ENCODE measurements at regions not wholly inside any gene's neighbourhood (a gene's known extent, or its start where the extent isn't known, plus 50 kb on each side); places are given as distances from the start of the nearest gene placed in this dataset.

- intact Hi-C loops (cut with micrococcal nuclease): no loop called here
- Histone ChIP-seq H2AFZ (replicated peaks; ENCODE audit: low read length, poor library complexity) (no peak overlapping the region), H3K18ac (ENCODE audit: low read depth, low read length) (no peak overlapping the region), H3K14ac (replicated peaks; ENCODE audit: low read depth, low read length) (no peak overlapping the region), H3K9me1 (ENCODE audit: insufficient read depth, low read length) (no peaks in the 10 kb centered on the region), H3K9ac (ENCODE audit: low read depth, low read length) (no peak overlapping the region), H3K4me3 (ENCODE audit: insufficient read depth, low read depth, low read length) (no peak overlapping the region), H3K4me2 (ENCODE audit: low read depth, low read length) (no peak overlapping the region), H3K4ac (ENCODE audit: low read depth, low read length) (no peak overlapping the region), H2BK15ac (ENCODE audit: low read depth, low read length) (no peak overlapping the region), H2BK120ac (ENCODE audit: low read depth, low read length) (no peak overlapping the region), H4K5ac (ENCODE audit: low read depth, low read length) (no peak overlapping the region), H3K79me1 (ENCODE audit: low read depth in 1 of 2, low read length in 2 of 2) (no peaks in the 10 kb centered on the region), H2BK5ac (ENCODE audit: low read depth, low read length, poor library complexity, severe bottlenecking) (no peak overlapping the region), H2BK20ac (ENCODE audit: low read depth, low read length) (no peak overlapping the region), H3K56ac (ENCODE audit: extremely low read depth, insufficient read depth, low read length) (no peak overlapping the region), H3K27ac (ENCODE audit: insufficient read depth, low read length) (no peak overlapping the region), H3K9me3 (ENCODE audit: control insufficient read depth, insufficient read depth, low read length) (no peaks in the 10 kb centered on the region), H2AK9ac (replicated peaks; ENCODE audit: low read depth, low read length, poor library complexity) (no peak overlapping the region), H2AK5ac (ENCODE audit: low read depth, low read length) (no peak overlapping the region), H4K8ac (ENCODE audit: low read depth in 2 of 2, low read length in 2 of 2) (no peak overlapping the region), H3K23ac (ENCODE audit: low read depth, low read length) (no peak overlapping the region), H3K36me3 (ENCODE audit: control insufficient read depth, insufficient read depth, low read length) (no peaks in the 10 kb centered on the region), H3K4me1 (ENCODE audit: control insufficient read depth, insufficient read depth, low read length) (no peaks in the 10 kb centered on the region), H3K27me3 (ENCODE audit: control insufficient read depth, insufficient read depth, low read length) (peaks cover 13% of the 10 kb centered on the region), H4K91ac (ENCODE audit: insufficient read depth, low read depth, low read length) (no peak overlapping the region), H4K20me1 (ENCODE audit: insufficient read depth, low read length) (no peaks in the 10 kb centered on the region)
- CTCF ChIA-PET: no interaction called here
- dilution Hi-C loops (cut with HindIII; ENCODE audit: low sequenced_read_pairs, unreplicated experiment): no loop called here
- POLR2A ChIA-PET (ENCODE audit: unreplicated experiment): no interaction called here
- no peak for TF ChIP-seq POLR2A (IDR thresholded peaks at IDR 0.05; ENCODE audit: low read depth, low read length)
- no peak for TF ChIP-seq CHD1 (IDR thresholded peaks at IDR 0.05; ENCODE audit: low read depth, low read length)
- TF ChIP-seq MAZ (IDR thresholded peaks at IDR 0.05; ENCODE audit: borderline replicate concordance, low read depth, low read length): no peak
- TF ChIP-seq BHLHE40 (IDR thresholded peaks at IDR 0.05; ENCODE audit: low read depth, low read length): no peak
- TF ChIP-seq RFX5 (IDR thresholded peaks at IDR 0.05; ENCODE audit: low read depth, low read length): no peak
- TF ChIP-seq ELK1 (IDR thresholded peaks at IDR 0.05; ENCODE audit: borderline replicate concordance, low read depth, low read length): no peak
- no peak for TF ChIP-seq USF2 (IDR thresholded peaks at IDR 0.05; ENCODE audit: low read depth, low read length)
- no peak for TF ChIP-seq CTCF (conservative IDR thresholded peaks at IDR 0.05; ENCODE audit: low read depth, low read length)
- BruUV-seq (replicated peaks): no TSS peak
- ATAC-seq (ENCODE audit: low read depth): no peak
- no CpG with 5 or more reads among the region's 1 CpG for WGBS, 2 experiments (ENCODE audit: extremely low coverage in 2 of 2, insufficient read length in 1 of 2)
- DNase-seq: no peak
- in situ Hi-C loops (cut with MboI; ENCODE audit: low sequenced_read_pairs): loop anchor here (25.0 kb wide), 1 partner anchor 646 kb away; no protein-coding TSS in a partner anchor
Observed at GRCh38 chr10:58965855-58966254, 210.6 kb upstream of the PHYHIPL start.
